ENCODE measurements at regions not wholly inside any gene's neighbourhood (a gene's known extent, or its start where the extent isn't known, plus 50 kb on each side); places are given as distances from the start of the nearest gene placed in this dataset.
A peak's percentile ranks its signal among the peaks of the same experiment; 100 is the strongest.
"Not testable (repeated sequence)": the region's sequence is repeated elsewhere in the genome, so short reads cannot be mapped to it uniquely, and the experiment has no call there.

DNA sequence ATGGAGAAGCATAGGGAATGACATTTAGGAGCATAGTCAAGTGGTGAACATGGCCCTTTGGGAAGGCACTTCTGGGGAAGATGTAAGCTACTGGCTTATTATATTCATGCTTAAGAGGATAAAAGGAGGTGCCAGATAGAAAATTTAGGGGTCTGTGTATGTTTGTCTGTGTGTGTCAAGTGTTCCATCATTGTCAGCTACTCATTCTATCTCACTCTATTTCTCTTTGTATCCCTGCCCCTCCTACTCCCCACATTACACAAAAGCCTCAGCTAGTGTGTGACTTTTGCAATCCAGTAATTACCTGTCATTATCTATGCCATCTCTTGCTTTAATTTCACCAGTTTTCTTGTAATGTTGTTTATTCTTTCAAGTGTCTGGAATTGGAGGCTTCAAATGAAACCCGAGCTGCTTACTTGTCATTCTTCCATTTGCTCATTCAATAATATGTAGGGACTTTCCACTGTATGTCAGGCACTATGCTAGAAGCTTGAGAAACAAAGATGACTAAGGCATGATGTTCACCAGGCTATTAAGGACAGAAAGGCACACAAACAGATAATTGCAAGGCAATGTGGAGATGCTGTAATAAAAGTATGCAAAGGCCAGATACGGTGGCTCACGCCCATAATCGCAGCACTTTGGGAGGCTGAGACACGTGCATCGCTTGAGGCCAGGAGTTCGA, 229.8 kb upstream of the TEX13C start:
- peak; percentile 64 for DNase-seq

DNA sequence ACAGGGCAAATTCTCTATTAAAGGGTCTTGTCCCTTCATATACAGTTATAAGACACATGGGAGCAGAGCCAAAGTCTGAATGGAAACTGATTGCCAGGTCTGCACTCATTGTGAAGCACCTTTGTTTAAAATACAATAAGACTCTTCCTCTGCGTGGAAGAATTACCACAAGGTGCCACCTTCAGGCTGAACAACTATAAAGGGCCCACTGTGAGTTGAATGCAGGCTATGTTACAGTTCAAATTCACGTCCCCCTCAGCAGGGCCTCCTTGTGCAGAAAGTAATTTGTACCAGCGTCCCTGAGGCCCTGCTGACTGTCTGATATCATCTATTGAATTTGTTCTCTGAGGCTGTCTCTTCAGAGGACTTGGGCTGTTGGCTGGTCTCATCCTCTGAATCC, 225.8 kb upstream of the TEX13C start:
- DNase-seq = no peak

DNA sequence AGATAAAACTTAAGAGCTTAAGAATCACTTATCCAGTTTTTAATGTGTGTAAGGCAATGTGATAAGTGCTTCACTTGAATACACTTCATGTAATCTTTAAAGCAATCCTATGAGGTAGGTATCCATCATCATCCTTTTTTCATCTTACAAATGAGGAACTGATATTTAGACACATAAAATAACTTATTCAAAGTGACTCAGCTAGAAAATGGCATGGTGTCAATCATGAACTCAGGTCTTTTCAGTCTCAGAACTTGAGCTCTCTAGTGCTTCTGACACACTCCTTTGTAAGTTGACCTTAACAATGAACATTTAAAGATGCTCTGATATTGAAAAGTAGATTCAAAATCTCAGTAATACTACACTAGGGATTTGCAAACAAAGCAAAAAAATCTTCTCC, 224.8 kb upstream of the TEX13C start:
- no peak for DNase-seq

DNA sequence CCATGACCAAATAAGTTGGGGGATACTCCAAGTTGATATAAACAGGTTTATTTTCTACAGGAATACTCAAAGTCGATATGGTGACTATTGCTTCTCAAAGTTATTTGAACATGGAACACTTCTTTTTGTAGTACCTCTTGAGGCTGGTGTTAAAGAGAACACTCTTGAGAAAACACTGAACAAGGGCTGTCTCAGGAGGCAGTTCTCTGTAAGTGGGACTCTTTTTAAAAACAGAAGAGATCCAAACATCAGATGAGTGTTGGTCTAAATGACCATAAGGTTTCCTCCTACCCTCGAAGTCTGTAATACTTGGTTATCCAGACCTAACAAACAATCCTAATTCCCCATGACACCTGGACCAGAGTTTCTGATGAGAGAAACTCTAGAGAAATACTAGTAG, 223.2 kb upstream of the TEX13C start:
- no peak for DNase-seq

DNA sequence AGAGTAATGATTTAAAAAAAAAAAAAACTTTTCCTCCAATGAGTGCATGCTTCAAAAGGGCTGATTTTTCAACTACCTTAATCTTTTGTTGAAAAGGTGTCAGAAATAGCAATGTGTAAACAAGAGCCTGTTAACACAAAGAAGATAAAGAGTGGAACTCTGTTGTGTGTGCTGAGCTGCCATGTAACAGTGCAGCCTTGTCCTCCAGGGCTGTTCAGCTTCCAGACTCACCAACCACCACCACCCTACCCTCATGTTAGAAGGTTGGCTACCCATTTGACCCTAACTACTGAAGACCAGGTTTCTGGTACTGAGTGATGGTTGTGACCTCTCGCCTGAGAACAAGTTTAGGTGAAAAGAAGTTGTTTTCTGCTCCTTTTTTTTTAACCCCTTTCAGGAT, 222.8 kb upstream of the TEX13C start:
- no peak for DNase-seq

DNA sequence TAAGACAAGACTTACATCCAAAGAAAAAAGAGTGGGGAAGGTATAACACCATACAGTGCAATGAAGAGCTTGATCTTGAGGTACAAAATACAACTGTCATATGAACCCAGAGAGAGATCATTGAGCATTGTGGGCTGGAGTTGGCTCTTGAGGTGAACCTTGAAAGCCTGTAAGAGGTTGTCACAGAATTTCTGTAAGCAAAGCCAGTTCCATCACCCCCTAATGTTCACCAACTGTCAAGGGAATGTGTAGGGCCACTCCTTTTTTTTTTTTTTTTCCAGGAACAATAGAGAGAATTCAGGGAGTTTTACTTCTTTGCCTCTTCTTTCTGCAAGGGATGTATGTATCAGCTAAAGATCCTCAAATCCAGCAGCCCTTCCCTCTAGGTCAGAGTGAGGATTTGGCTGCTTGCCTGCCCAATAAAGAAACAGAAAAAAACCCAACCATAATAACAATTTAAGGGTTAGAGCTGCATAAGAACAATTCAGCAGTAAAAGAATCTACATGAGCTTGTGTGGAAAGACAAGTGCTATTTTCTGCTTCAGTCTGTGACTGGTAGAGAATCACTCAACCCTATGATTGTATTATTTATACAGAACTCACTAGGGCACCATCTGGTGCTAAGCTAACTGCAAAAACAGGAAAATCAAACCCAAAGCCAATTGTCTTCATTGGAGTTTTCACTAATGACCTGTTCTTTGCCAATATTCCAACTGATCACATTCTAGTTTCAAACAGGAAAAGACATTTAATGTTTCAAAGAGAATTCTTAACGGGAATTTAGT, 217.5 kb upstream of the TEX13C start:
- no peak for DNase-seq

DNA sequence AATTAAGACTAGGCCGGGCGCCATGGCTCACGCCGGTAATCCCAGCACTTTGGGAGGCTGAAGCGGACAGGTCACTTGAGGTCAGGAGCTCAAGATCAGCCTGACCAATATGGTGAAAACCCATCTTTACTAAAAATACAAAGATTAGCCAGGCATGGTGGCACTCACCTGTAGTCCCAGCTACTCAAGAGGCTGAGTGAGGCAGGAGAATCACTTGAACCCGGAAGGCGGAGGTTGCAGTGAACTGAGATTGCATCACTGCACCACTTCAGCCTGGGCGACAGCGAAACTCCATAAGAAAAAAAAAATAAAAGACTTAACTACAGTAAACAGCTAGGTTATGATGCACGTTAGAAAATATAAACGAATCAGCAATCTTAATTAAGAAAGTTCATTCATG, 216.0 kb upstream of the TEX13C start:
- DNase-seq = no peak

DNA sequence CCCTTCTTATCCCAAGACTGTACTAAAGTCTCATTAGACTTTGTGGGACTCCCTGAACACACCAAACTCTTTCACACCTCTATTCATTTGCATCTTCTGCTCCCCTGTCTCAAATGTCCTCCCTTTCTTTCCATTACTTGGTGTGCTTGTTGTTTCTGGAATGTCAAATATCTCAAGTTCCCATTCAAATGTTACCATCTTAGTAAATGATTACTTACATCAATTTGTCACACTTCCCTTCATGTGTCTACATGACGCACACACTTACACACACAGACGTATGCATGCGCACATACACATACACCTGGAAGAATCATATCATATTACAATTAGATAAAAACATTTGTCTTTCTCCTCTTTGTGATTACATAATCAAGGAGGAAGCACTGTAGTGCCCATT, 210.8 kb upstream of the TEX13C start:
- no peak for DNase-seq

DNA sequence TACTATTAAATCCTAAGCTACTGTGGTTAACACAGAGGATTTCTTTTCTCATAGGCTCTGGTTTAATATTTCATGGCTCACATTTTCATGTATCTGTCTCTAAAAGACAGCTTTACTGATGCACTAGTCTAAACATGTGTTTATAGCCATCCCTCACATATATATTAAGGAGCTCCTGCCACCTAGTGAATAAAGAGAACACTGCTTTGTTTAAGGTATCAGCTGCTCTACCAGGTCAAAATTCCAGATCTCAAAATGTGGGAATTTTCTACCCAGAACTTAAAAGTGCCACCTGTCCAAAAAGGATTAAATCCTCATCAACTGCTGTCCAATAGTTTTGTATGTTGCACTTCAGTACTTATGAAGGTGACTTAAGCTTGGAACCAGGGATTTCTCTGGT, 188.5 kb upstream of the TEX13C start:
- DNase-seq = peak; percentile 6

DNA sequence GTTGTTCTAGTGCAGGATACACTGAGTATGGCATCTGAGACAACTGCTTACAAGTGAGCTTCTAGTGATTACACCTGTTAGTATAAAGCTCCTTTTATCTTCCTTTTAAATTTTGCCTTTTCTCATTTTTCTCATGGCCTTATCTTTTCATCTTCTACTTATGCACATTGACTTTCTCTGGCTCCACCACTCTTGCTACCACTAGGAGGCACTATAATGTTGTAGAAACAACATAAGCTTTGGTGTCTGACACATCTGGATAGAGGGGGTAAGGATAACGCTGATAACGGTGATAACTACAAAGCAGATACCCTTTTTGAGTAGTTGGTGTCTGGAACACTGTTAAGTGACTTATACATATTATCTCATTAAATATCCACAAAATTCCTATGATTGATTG, 187.4 kb upstream of the TEX13C start:
- DNase-seq = no peak

DNA sequence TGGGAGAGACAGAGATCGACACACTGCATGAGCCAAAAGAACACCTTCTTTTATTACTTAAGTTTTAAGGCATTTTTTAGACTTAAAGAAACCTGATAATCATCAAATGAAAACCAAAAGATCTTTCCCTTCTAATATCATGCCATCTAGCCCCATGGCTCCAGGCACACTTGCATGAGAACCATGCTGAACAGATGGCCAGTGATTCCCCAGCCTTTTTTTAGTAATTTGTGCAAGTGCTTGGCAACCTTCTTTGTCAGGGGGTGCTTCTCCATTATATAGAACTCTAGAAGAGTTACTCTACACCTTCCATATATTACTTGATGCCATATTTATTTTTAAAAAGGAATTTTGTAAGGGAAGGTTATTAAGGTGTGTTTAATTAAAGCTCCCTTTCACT, 182.2 kb upstream of the TEX13C start:
- no peak for DNase-seq

DNA sequence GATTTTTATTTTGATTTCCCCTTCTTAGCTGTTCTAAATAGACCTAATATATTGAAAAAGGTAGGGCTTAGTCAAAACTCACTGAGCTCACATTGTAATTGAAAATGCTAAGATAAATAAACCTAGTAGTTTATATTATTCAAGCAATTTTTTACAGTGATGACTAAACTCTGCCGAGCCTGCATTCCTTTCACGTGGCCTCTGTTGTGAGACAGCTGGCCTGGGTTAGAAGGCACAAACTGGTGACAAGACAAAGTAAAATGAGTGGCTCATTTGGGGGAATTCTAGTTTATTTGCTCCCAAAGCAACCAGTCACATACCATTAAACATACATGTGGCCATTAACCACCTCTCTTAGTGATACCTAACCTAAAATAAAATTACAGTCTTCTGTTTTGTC, 169.4 kb upstream of the TEX13C start:
- no peak for DNase-seq

DNA sequence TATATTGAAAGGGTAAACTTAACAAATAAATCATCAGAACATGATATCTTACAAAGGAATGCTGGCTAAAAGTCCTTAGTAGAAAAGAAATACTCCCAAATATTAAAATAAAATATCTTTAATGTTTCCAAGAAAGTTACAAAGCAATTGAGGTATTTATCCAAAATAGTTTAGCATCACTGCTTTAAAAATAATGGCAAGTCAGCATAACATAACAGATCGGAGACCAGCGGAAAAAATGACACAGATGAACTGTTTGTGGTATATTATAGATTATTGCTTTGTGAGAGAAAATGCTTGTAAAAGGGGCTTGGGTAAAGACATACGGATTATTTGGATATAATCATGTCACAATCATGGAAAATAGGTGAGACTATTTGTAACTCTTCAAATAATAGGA, 168.5 kb upstream of the TEX13C start:
- no peak for DNase-seq

DNA sequence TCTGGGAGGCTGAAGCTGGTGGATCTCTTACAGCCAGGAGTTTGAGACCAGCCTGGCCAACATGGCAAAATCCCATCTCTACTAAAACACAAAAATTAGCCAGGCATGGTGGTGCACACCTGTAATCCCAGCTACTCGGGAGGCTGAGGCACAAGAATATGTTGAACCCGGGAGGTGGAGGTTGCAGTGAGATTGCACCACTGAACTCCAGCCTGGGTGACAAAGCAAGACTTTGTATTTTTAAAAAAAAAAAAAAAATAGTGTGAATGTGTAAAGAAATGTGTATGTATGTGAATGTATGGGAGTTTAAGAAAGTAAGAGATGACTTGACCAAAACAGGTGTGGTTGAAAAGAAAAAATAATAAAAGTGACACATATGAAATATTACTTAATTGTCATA, 167.7 kb upstream of the TEX13C start:
- DNase-seq = no peak

DNA sequence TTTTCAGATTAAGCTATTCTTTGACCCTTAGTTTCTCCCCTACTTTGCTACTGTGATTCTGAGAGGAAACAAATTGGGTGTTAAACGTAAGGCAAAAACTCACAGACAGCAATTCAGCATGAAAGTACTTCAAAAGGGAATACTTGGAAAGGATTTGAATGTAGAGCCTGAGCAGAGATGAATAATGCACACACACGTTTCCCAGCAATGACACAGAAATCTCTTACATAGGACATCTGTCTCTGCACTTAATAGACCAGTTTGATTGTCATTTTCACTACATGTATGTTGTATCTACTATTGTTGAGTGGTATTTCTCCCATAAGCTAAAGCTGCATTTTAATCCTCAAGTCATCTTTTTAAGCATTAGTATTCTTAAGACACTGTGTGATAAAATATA, 166.1 kb upstream of the TEX13C start:
- no peak for DNase-seq

DNA sequence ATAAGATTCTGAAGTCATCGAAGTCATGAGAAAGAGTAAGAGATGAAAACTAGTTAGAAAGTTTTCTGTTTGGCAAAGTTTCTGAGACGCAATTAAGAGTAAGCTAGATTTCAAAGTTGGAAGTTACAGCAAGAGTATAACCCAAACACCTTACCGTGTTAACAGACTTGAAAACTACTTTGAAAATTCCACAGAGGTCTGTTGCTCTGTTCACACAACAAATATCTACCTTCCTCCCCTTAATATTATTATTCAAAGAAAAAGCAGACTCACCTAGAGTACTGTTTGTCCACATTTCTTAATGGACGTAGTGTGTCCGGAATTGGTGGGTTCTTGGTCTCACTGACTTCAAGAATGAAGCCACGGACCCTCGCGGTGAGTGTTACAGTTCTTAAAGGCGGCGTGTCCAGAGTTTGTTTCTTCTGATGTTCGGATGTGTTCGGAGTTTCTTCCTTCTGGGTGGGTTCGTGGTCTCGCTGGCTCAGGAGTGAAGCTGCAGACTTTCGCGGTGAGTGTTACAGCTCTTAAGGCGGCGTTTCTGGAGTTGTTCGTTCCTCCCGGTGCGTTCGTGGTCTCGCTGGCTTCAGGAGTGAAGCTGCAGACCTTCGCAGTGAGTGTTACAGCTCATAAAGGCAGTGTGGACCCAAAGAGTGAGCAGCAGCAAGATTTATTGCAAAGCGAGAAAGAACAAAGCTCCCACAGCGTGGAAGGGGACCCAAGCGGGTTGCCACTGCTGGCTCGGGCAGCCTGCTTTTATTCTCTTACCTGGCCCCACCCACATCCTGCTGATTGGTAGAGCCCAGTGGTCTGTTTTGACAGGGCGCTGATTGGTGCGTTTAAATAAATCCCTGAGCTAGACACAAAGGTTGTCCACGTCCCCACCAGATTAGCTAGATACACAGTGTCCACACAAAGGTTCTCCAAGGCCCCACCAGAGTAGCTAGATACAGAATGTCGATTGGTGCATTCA, 165.1 kb upstream of the TEX13C start:
- DNase-seq = not testable (repeated sequence)

DNA sequence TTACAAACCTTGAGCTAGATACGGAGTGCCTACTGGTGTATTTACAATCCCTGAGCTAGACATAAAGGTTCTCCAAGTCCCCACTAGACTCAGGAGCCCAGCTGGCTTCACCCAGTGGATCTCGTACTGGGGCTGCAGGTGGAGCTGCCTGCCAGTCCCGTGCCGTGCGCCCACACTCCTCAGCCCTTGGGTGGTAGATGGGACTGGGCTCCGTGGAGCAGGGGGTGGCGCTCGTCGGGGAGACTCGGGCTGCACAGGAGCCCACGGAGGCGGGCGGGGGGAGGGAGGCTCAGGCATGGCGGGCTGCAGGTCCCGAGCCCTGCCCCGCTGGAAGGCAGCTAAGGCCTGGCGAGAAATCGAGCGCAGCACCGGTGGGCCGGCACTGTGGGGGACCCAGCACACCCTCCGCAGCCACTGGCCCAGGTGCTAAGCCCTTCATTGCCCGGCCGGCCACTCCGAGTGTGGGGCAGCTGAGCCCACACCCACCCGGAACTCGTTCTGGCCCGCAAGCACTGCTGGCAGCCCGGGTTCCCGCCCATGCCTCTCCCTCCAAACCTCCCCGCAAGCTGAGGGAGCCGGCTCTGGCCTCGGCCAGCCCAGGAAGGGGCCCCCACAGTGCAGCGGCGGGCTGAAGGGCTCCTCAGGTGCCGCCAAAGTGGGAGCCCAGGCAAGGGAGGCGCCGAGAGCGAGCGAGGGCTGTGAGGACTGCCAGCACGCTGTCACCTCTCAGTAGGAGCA, 164.2 kb upstream of the TEX13C start:
- not testable (repeated sequence) for DNase-seq

DNA sequence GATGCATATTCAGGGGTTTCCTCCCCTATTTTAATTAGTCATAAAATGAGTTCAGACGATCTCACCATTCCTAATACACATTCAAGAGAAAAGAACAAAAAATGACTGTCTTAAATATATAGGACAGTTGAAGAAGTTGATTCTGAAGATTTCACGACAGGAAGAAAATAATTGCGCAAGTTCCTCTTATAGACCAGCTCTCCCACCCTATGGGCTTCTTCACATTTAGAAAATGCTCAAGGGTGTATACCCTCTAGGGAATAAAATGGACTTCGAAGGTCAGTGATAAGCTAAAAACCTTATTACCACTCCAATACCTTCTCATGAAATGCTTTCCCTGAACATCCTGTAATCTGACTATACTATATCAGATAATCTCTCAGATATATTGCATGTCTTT, 149.2 kb upstream of the TEX13C start:
- no peak for DNase-seq

DNA sequence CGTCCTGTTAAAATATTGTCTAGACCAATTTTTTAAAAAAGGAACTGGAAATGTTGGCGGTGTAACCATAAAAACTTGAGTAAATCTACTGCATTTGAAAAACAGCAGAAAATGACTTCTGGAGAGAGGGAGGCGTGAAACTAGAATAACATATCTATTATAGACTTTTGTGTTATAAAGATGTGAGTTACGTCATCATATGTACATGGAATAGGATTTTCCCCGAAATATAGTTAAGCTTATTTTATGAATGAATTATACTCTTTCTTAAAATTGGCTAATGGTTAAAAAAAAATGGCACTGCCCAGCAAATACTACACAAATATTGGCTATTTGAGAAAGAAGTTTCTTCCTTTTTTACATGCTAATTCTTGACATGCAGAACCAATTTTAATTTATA, 147.1 kb upstream of the TEX13C start:
- DNase-seq = no peak

DNA sequence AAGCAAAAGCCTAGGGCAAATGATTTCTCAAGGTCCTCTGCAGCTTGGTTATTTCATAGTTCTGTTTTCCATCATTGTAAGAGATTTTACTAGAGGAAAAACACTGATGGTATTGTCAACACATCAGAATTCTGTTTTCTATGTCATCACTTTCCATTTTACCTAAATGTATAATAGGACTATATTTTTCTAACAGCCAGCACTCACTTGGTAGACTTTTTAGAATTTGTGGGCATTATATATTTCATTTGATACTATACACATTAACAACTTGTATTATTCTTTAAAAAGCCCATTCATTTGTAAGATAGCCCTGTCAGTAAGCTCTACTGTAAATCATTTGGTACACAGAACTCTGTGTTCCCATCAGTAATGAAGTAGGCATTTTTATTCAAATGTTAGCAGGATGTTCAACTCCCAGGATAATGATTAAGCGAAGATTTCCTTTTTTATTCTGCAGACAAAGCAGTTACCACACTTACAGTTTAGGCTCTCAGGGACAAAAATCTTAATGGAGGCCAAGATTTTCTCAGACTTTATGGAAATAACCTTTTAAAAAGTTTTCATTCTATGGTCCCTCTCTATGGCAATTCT, 143.6 kb upstream of the TEX13C start:
- DNase-seq = no peak

DNA sequence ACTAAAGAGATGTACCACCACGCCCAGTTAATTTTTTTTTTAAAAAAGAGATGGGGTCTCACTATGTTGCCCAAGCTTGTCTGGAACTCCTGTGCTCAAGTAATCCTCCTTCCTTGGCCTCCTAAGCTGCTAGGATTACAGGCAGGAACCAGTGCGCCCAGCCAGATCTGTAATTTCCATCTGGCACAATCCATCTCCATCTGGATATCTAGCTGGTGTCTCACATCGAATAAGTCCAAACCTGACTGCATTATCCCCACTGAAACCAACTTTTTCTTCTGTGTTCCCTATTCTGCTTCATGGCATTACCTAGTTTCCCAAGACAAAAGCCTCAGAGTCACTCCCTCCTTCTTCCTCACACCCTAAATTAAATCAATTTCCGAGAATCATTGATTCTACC, 125.8 kb upstream of the TEX13C start:
- DNase-seq = no peak

DNA sequence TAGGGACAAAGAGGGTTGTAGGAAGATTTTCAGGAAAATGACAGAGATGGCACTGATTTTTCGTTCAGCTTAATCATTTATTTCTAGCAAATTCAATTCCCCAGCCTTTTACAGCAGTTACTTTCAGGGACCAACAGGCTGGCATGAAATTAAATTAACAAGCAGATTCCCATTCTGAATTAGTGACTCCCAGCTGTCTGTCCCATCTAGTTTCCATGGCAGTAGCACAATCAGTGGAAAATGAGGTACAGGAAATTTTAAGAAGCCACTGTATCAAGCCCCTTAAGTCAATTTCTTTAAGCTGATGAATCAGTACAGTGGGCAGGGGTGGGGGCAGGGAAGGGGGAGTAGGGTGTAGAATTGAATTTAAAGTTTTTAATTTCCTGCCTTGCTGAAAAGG, 121.1 kb upstream of the TEX13C start:
- no peak for DNase-seq
